ENCODE measurements at regions not wholly inside any gene's neighbourhood (a gene's known extent, or its start where the extent isn't known, plus 50 kb on each side); places are given as distances from the start of the nearest gene placed in this dataset.

- no peaks in the 10 kb centered on the region for H3K4me1 ChIP-seq (ENCODE audit: insufficient read depth, low read length)
- TF ChIP-seq EZH2 (IDR thresholded peaks at IDR 0.05; ENCODE audit: borderline replicate concordance, low read depth, low read length, severe bottlenecking), result no peak
- no peak for TF ChIP-seq CTCF (IDR thresholded peaks at IDR 0.05; ENCODE audit: borderline replicate concordance, extremely low read depth, low read length, poor library complexity, severe bottlenecking)
- no peak overlapping the region for H2AFZ ChIP-seq (ENCODE audit: low read depth, low read length)
- H3K4me3 ChIP-seq (ENCODE audit: low read depth in 1 of 2, low read length in 2 of 2), result no peak overlapping the region
- no peaks in the 10 kb centered on the region for H3K79me2 ChIP-seq (ENCODE audit: insufficient read depth, low read length)
- ATAC-seq (ENCODE audit: insufficient read depth, low read depth) (no peak), DNase-seq (no peak)
- no peaks in the 10 kb centered on the region for H3K27me3 ChIP-seq (ENCODE audit: insufficient read depth, low read length, poor library complexity)
- H3K27ac ChIP-seq (ENCODE audit: low read length), result no peak overlapping the region
- H3K4me2 ChIP-seq (ENCODE audit: insufficient read depth, low read length), result no peak overlapping the region
- no peak overlapping the region for H3K9ac ChIP-seq (ENCODE audit: low read depth, low read length)
- no peaks in the 10 kb centered on the region for H4K20me1 ChIP-seq (ENCODE audit: insufficient read depth, low read length)
- H3K36me3 ChIP-seq (ENCODE audit: insufficient read depth, low read length), result no peaks in the 10 kb centered on the region
- H3K9me3 ChIP-seq (ENCODE audit: insufficient read depth, low read length, severe bottlenecking), result no peaks in the 10 kb centered on the region
These were observed 105.4 kb upstream of the NAP1L1 start for GRCh38 chr12:76189851-76190250.

GRCh38 chr12:76187177-76187576 lies 102.7 kb upstream of the NAP1L1 start:
- Histone ChIP-seq H3K79me2 (ENCODE audit: insufficient read depth, low read length) (no peaks in the 10 kb centered on the region), H3K9ac (ENCODE audit: low read depth, low read length) (no peak overlapping the region), H3K27ac (ENCODE audit: low read length) (no peak overlapping the region), H3K9me3 (ENCODE audit: insufficient read depth, low read length, severe bottlenecking) (no peaks in the 10 kb centered on the region), H3K4me3 (ENCODE audit: low read depth in 1 of 2, low read length in 2 of 2) (no peak overlapping the region), H3K4me2 (ENCODE audit: insufficient read depth, low read length) (no peak overlapping the region), H3K27me3 (ENCODE audit: insufficient read depth, low read length, poor library complexity) (no peaks in the 10 kb centered on the region), H2AFZ (ENCODE audit: low read depth, low read length) (no peak overlapping the region), H3K4me1 (ENCODE audit: insufficient read depth, low read length) (no peaks in the 10 kb centered on the region), H4K20me1 (ENCODE audit: insufficient read depth, low read length) (no peaks in the 10 kb centered on the region), H3K36me3 (ENCODE audit: insufficient read depth, low read length) (no peaks in the 10 kb centered on the region)
- DNase-seq, result no peak
- ATAC-seq (ENCODE audit: insufficient read depth, low read depth), result no peak
- TF ChIP-seq CTCF (IDR thresholded peaks at IDR 0.05; ENCODE audit: borderline replicate concordance, extremely low read depth, low read length, poor library complexity, severe bottlenecking) (no peak), EZH2 (IDR thresholded peaks at IDR 0.05; ENCODE audit: borderline replicate concordance, low read depth, low read length, severe bottlenecking) (no peak)

GRCh38 chr12:76186131-76186906 lies 101.8 kb upstream of the NAP1L1 start:
- ATAC-seq (ENCODE audit: insufficient read depth, low read depth) (no peak), DNase-seq (no peak)
- Histone ChIP-seq H3K9me3 (ENCODE audit: insufficient read depth, low read length, severe bottlenecking) (no peaks in the 10 kb centered on the region), H3K27ac (ENCODE audit: low read length) (no peak overlapping the region), H2AFZ (ENCODE audit: low read depth, low read length) (no peak overlapping the region), H4K20me1 (ENCODE audit: insufficient read depth, low read length) (no peaks in the 10 kb centered on the region), H3K9ac (ENCODE audit: low read depth, low read length) (no peak overlapping the region), H3K27me3 (ENCODE audit: insufficient read depth, low read length, poor library complexity) (no peaks in the 10 kb centered on the region), H3K36me3 (ENCODE audit: insufficient read depth, low read length) (no peaks in the 10 kb centered on the region), H3K4me3 (ENCODE audit: low read depth in 1 of 2, low read length in 2 of 2) (no peak overlapping the region), H3K4me2 (ENCODE audit: insufficient read depth, low read length) (no peak overlapping the region), H3K4me1 (ENCODE audit: insufficient read depth, low read length) (no peaks in the 10 kb centered on the region), H3K79me2 (ENCODE audit: insufficient read depth, low read length) (no peaks in the 10 kb centered on the region)
- TF ChIP-seq EZH2 (IDR thresholded peaks at IDR 0.05; ENCODE audit: borderline replicate concordance, low read depth, low read length, severe bottlenecking), result no peak

- no peak for ATAC-seq (ENCODE audit: insufficient read depth, low read depth)
- H3K27me3 ChIP-seq (ENCODE audit: insufficient read depth, low read length, poor library complexity), result peaks cover 5% of the 10 kb centered on the region
- TF ChIP-seq EZH2 (IDR thresholded peaks at IDR 0.05; ENCODE audit: borderline replicate concordance, low read depth, low read length, severe bottlenecking), result no peak
- no peak for TF ChIP-seq CTCF (IDR thresholded peaks at IDR 0.05; ENCODE audit: borderline replicate concordance, extremely low read depth, low read length, poor library complexity, severe bottlenecking)
- H3K4me2 ChIP-seq (ENCODE audit: insufficient read depth, low read length), result no peak overlapping the region
- H4K20me1 ChIP-seq (ENCODE audit: insufficient read depth, low read length), result no peaks in the 10 kb centered on the region
- no peaks in the 10 kb centered on the region for H3K4me1 ChIP-seq (ENCODE audit: insufficient read depth, low read length)
- H3K79me2 ChIP-seq (ENCODE audit: insufficient read depth, low read length), result no peaks in the 10 kb centered on the region
- H2AFZ ChIP-seq (ENCODE audit: low read depth, low read length), result no peak overlapping the region
- DNase-seq, result no peak
- H3K36me3 ChIP-seq (ENCODE audit: insufficient read depth, low read length), result no peaks in the 10 kb centered on the region
- no peak overlapping the region for H3K4me3 ChIP-seq (ENCODE audit: low read depth in 1 of 2, low read length in 2 of 2)
- no peak overlapping the region for H3K27ac ChIP-seq (ENCODE audit: low read length)
- H3K9me3 ChIP-seq (ENCODE audit: insufficient read depth, low read length, severe bottlenecking), result no peaks in the 10 kb centered on the region
- no peak overlapping the region for H3K9ac ChIP-seq (ENCODE audit: low read depth, low read length)
These were observed 99.1 kb upstream of the NAP1L1 start for GRCh38 chr12:76183459-76184186.
